HG03175 (cell line): ENCODE measurements at regions not wholly inside any gene's neighbourhood (a gene's known extent, or its start where the extent isn't known, plus 50 kb on each side); places are given as distances from the start of the nearest gene placed in this dataset.

Experiments used
- ATAC-seq: cut with Tn5 transposase; IDR thresholded peaks from one replicate; pipeline ENCODE4 v1.9.1; 2021; ENCODE audit warnings: mild to moderate bottlenecking, moderate library complexity; ENCODE audit not compliant: unreplicated experiment

DNA sequence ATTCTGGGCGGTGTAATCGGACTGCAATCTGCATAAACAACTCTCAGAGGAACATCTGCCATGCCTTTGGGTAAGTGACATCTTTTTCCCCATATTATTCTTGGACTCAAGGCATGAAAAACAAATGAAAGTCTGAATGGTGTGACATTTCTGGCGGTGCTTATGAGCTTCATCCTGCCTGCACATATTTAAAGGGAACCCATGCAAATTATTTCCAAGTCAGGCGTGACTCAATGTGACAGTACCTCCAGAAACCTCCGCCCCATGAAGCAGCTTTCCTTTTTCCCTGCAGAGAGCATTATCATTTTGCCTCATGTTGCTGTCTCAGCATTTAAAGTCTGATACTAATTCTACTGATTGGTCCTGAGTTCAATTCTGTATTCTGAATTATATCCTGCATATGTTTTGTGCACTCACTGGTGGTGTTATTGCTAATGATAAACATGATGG is 585.4 kb downstream of the SNAPC1 start:
- ATAC-seq: no peak

DNA sequence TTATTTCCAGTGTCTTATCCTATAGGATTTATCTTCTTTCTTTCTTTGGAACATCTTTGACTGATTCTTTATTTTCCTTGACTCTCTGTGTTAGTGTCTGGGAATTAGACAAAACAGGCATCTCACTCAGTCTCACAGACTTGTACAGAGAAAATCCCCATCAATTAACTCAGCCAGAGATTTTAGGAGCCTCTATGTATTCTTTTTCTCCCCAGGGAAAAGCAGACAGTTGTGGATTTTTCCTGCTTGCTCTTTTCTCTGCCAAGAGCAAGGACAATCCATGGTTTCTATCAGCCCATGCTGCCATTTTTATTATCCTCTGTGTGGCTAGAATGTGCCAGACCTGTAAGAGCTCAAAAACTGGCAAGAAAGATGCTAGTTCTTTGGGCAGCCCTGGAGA is 595.1 kb downstream of the SNAPC1 start:
- no peak for ATAC-seq

DNA sequence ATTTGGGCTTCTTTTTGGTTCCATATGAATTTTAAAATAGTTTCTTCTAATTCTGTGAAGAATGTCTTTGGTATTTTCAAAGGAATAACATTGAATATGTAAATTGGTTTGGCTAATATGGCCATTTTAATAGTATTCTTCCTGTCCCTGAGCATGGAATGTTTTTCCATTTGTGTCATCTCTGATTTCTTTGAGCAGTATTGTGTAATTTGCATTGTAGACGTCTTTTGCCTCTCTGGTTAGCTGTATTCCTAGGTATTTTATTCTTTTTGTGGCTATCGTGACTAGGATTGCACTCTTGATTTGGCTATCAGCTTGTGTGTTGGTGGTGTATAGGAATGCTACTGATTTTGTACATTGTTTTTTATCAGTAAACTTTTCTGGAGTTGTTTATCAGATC is 601.9 kb downstream of the SNAPC1 start:
- no peak for ATAC-seq

DNA sequence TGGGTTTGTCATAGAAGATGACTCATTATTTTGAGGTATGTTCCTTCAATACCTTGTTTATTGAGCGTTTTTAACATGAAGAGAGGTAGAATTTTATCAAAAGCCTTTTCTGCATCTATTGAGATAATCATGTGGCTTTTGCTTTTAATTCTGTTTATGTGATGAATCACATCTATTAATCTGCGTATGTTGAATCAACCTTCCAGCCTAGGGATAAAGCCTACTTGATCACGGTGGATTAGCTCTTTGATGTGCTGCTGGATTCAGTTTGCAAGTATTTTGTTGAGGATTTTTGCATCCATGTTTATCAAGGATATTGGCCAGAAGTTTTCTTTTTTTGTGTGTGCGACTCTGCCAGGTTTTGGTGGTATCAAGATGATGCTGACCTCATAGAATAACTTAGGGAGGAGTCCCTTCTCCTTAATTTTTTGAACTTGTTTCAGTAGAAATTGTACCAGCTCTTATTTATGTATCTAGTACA is 602.6 kb downstream of the SNAPC1 start:
- ATAC-seq: no peak

DNA sequence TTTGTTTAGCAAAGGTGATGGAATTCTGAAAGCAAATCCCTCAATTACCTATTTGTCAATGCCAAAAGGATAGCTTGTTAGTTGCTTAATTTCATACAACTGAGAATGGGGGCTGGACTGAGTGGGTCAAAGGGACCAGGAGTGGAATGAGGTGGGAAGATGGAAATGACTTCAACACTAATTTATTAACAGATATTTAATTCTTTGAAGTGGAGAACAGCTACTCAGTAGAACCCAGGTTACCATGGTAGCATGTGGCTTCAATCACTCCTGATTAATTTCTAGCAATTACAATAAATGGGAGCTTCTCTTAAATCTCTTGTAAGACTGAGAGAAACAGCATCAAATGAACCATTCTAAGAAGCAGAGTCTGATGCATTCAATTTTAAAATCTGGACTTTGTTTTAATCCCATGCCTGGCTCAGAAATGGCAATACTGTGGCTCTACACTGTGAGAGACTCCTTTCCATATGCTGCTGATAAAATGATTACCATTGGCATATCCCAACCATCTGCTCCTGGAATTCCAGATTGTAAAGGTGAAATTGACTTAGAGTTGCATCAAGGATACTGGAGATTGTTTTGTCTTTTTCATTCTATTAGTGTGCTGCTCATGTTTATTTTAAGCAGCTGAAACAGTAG is 607.8 kb downstream of the SNAPC1 start:
- ATAC-seq: no peak

DNA sequence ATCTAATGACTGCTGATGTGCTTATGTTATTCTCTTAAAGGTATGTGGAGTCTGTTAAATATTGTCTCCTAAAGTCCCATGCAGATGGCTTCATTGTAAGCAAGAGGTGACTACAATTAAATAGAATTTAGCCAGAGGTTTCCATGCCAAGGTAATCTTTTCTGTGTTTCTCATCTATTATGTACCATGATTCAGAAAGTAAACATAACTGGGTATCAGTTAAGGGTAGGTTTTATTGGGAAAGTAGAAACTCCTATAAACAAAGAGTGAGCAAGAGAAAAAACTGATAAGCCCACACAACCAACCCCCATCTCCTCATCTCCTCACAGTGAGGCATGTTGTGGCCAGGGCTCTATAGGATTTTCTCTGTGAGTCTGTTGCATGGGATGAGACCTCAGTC is 611.7 kb downstream of the SNAPC1 start:
- no peak for ATAC-seq

DNA sequence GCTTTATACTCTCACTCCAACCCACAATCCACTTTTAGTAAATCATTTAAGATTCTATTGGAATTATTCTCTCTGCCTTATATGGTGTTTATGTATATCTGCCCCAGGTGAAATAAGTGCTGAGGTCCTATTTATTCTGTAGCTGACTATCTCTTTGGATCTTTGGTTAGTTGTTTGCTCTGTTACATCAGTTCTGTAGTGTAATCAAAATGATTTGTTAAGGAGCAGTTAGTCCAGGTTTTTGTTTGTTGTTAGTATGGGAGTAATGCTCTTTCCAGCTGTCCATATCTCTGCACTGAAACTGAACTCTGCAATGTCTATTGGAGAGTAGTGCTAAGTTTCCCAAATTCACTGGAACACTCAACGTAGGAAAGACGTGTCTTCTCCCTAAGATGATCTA is 615.8 kb downstream of the SNAPC1 start:
- ATAC-seq: no peak

DNA sequence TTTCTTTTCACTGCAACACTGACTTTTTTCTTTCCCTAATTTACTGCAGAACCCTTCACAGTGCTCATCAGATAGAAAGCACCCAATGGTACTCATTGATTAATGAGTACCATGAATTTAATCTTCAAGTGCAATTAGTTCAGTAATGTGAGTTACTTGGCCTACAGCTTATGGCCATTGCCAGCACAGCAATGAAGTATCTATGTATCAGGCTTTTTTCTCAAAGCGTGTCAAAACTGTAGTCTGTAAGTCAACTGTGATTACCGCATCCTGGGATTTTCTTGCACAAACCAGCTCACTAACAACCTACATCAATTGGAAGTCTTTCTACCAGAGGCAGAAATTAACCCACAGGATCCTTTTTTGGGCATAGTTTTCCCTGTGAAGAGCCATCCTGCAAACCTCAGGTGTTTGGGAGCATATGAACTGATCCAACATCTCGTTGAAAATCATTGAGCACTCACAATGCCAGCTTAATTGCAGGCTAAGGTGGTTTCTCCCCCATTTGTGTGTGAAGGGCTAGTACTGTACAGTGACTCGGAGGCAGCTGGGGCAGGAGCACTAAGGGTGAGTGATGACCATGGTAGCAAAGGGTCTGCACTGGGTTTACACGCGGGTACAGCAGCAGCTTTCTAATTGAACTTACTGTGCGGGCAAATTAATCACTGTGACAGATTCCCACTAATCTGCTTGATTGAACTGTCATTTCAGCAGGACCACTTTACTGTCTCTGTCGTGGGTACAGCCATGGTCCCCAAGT is 619.3 kb downstream of the SNAPC1 start:
- ATAC-seq: no peak

DNA sequence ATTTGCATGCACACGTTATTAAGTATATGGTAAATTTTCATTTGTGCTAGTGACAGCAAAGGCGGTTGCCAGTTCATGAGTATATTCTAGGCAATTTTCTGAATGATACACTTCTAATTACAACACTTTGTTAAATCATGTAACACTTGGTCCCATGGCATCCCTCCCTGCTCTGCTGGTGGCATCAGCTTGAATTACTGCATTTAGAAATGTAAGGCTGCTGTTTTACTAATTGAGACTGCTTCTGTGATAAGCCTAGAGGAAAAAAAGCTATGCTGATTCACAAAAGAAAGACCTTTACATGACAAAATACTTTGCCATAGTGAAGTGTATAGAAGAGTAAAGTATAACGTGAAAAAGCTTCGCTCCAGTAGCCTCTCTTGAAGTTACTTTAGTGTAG is 636.1 kb downstream of the KCNH5 start:
- ATAC-seq: no peak

DNA sequence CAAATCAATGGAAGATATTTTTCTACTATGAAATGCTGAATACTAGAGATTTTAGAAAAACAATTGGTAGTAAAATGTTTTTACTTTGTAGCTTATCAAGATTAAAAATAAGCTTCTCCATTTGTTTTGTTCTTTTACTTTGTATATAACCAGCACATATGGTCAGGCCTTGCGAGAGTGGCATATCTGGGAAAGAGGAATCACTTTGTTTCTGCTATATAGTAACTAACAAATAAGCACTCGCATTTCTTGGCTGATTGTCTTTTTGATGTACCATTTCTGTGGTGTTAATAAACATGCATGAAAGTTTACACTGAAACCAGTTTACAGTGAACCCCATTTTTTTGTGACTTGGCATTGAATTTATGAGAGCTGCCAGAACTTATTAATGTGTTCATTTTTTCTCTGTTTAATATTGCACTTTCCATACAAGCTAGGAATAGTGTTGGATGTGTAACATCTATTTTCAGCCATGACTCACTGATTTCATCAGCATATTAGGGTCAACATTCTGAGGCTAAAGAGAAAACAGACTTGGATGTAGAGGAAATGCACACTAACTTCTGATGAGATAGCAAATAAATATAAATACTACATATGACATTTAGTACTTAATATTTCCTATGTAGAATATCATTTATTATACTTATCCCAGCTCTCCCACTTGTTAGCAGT is 635.5 kb downstream of the KCNH5 start:
- ATAC-seq: no peak

DNA sequence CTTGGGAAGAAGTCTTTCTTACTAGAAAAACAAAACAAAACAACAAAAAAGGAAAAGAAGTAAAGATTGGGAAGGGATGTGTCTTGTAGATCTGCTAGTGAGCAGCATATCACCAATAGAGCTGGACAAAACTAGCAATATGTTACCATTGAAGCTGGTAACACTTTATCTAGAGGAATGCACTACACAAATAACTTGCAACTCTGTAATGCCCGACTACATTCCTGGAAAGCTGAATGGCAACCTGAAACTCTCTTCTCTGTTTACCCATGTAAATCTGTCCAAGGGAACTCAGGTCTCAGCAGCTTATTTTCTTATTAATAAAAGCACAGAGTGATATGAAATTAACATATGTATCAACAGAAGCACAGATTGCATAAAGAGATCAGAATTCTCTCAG is 624.4 kb downstream of the KCNH5 start:
- no peak for ATAC-seq

DNA sequence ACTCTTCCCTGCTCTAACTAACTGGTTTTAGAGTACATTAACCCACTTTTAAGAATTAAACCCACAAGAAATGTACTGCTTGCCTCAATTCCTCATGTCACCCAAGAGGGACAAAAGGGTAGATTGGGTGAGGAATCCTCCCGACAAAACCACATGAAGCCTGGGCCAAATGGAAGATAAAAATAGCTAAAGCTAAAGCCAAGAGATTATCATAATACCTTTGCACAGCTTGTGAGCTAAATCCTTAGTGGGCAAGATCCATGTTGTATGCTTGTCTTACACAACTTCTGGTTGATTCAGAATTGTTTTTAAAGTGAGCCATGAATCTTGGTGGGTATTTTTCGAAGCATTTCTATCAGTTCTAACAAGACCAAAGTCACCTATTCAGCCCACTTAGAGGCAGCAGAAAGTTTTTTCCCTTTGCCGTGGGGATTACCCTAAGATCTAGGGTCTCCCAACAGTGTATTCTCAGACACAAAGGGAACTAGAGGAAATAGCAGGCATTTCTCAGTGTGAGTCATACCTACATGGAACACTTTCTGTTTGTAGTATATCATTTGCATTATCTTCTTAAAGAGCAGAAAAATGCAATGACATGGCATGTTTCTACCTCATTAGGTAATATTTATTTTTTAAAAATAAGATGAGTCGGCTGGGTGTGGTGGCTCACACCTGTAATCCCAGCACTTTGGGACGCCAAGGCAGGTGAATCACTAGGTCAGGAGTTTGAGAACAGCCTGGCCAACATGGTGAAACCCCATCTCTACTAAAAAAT is 616.6 kb downstream of the KCNH5 start:
- no peak for ATAC-seq

DNA sequence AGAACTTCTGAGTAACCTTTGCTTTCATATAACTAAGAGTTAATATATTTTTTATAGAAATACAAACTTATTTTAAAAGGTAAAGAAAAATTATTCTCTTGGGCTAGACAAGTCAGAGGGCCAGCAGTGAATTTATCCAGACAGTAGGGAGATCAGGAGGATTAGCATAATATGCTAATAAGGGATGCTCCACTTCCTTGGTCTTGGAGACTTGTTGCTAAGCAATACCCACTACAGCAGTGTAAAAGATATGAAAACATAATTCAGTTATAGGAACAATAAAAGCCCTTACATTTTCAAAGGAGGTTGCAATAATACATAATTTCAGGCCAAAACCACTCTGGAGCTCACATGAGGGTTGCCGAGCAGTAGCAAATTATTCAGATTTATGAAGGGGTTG is 615.6 kb downstream of the KCNH5 start:
- no peak for ATAC-seq

DNA sequence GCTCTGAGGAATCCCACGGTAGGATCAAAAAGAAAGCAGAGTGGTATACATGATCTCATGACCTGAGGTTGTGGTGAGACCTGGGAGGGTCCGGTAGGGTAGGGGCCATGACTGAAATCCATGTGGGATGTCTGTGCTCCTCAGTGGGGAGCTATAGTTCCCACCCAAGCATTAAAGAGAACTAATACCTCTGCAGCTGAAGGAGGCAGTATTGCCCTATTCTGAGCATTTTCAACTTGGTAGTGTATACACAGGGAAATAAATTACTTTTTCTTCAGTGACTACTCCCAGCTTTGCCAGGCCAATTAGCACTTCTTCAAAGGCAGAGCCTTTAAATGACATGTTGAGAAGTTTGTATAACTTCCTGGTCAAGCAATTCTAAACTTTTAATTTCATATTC is 613.8 kb downstream of the KCNH5 start:
- no peak for ATAC-seq

DNA sequence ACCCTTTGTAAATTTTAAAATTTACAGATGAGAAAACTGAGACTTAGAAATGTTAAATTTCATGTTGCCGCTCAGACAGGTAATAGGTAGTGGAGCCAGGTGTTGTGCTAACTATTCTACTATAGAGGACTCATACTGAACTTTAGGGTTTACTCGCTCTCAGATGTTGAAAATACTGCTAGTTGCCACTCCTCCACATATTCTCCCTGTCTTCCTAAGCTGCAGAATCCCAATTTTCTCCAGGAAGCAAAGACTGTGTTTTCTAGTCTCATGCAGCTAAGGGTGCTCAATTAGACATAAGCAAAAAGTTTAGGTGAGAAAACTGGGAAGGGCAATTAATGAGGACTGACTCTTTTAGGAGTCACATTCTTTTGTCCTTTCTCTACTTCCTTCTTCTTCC is 612.3 kb downstream of the KCNH5 start:
- ATAC-seq: no peak

DNA sequence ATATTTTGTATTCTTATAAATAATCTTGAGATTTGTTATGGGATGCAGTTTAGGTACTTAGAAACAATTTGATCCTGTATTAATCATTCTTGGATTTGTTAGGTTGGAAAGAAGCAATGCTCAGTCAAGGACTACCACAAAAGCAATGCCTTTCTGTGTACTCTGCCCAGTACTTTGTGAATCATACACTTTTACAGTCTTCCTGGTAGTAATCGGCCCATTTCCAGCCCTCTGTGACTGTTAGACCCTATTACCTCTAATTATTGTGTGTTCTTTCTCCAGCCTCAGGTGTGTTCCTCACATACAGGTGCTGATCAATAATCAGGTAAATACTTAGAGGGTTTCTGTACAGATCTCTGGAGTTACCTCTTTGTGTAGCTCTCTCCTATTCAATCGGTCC is 609.0 kb downstream of the KCNH5 start:
- ATAC-seq: no peak

DNA sequence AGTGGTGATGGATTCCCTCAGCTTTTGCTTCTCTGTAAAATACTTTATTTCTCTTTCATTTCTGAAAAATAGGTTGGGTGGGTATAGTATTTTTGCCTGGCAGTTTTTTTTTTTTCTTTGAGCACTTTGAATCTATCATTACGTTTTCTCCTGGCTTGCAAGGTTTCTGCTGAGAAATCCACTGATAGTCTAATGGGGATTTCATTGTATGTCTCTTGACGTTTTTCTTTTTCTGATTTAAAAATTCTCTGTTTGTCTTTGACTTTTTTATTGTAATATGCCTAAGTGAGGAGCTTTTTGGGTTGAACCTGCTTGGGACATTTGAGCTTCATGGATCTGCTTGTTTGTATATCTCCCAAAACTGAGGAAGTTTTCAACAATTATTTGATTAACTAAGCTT is 606.0 kb downstream of the KCNH5 start:
- ATAC-seq: no peak

DNA sequence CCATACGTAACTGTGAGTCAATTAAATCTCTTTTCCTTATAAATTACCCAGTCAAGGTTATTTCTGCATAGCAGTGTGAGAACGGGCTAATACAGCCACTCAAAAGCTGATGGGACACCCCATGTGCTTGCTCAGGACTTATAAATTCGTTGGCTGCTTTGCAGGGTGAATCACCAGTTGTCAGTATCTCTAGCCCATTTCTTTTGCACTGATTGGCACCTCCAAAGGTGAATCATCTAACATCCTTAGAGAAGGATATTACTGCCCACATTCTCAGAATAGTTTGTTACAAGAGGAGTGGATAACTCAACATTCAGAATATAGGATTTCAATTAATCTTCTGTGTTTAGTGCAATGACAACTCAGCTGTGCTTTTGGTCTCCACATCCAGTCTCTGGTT is 601.5 kb downstream of the KCNH5 start:
- no peak for ATAC-seq

DNA sequence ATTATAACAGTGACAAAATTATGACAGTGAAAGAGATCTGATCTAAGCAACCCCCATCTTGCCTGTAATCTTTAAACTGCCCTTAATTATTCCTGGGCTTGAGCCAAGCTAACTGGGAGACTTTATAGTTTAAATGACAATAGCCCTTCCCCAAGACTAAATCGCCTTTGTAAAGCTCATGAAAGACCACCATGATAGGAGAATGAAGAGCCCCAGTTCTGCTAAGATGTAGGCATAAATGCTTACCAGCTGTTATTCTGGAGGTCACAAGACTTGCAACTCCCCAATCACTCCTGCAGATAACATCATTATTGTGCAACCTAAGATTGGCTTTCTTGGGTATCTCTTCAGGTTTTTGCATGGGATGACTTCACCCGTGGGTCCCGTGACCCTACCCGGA is 599.7 kb downstream of the KCNH5 start:
- ATAC-seq: no peak

DNA sequence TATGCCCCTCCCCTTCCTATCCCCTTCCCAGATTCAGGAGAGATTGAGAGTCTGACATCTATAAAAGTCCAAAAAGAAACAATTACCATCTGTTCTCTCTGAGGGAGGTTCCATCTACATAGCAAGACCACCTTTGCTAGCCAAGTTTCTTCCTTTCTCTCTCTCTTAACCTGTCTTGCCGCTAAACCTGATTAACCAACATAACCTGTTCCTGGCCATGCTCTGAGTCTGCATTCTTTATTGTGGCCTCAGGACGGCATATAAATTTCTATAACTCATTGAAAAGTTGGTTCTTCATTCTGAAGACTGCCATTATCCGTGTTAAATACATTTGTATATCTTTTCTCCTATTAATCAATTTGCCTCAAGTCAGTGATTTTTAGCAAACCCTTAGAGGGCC is 594.0 kb downstream of the KCNH5 start:
- no peak for ATAC-seq

DNA sequence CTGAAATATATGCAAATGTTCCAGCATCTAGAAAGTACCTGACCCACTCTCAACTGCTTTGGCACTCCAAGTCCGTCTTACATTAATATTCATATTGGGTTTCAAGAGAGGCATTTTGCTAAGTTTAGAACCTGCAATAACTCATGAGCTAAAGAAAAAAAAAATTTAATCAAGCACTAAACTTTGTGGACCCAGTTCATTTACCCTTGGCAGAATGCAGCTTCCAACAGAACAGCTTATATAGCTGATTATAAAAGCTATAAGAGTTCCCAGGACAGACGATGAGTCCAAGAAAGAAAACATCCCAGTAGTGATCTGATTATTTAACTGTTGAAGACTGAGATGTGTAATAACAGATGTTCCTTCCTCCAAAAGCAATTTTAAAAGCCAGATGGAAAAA is 592.0 kb downstream of the KCNH5 start:
- no peak for ATAC-seq
